Neural cell (in vitro differentiated cells): ENCODE measurements at regions not wholly inside any gene's neighbourhood (a gene's known extent, or its start where the extent isn't known, plus 50 kb on each side); places are given as distances from the start of the nearest gene placed in this dataset.

Source experiments
- H2AFZ ChIP-seq: fragments of 200-600, 300-800 bp; sonication (generic), shearing (Covaris generic); 2 replicates; pipeline ENCODE4 v1.6.0; 2014; ENCODE audit warnings: low read depth, mild to moderate bottlenecking, antibody characterized with exemption, low read length, moderate library complexity
- H3F3A ChIP-seq: fragments of 200-600 bp; shearing (Covaris generic); 2 replicates; pipeline ENCODE4 v1.6.1; 2016; ENCODE audit warnings: mild to moderate bottlenecking, moderate library complexity, mixed read lengths, antibody characterized with exemption, low read length; ENCODE audit not compliant: insufficient read depth, poor library complexity, severe bottlenecking
- H3K27ac ChIP-seq: fragments of 200-600, 300-800 bp; sonication (generic), shearing (Covaris generic); 2 replicates; pipeline ENCODE4 v1.5.1; 2014; ENCODE audit warnings: mild to moderate bottlenecking, low read length, moderate library complexity
- H3K27me3 ChIP-seq: fragments of 300-800, 200-600 bp; sonication (generic), shearing (Covaris generic); 2 replicates; pipeline ENCODE4 v1.6.0; 2014; ENCODE audit warnings: mild to moderate bottlenecking, low read depth, low read length, moderate library complexity; ENCODE audit not compliant: insufficient read depth
- H3K36me3 ChIP-seq: fragments of 300-800, 200-600 bp; sonication (generic), shearing (Covaris generic); 2 replicates; pipeline ENCODE4 v1.5.1; 2014; ENCODE audit warnings: mild to moderate bottlenecking, antibody characterized with exemption, low read length, moderate library complexity; ENCODE audit not compliant: insufficient read depth
- H3K4me2 ChIP-seq: fragments of 300-800, 200-600 bp; sonication (generic), shearing (Covaris generic); 2 replicates; pipeline ENCODE4 v1.6.0; 2014; ENCODE audit warnings: mild to moderate bottlenecking, low read length
- H3K4me3 ChIP-seq: fragments of 300-800, 200-600 bp; sonication (generic), shearing (Covaris generic); 2 replicates; pipeline ENCODE4 v1.5.1; 2014; ENCODE audit warnings: mild to moderate bottlenecking, low read length, moderate library complexity
- H3K79me2 ChIP-seq: fragments of 200-600 bp; shearing (Covaris generic); replicated peaks from 2 replicates; pipeline ENCODE4 v1.6.0; 2014; ENCODE audit warnings: mild to moderate bottlenecking, low read length, moderate library complexity; ENCODE audit not compliant: insufficient read depth
- H3K9ac ChIP-seq: fragments of 300-800, 200-600 bp; sonication (generic), shearing (Covaris generic); 2 replicates; pipeline ENCODE4 v1.6.1; 2016; ENCODE audit warnings: mild to moderate bottlenecking, low read length, mixed read lengths
- H3K9me2 ChIP-seq: fragments of 200-600 bp; shearing (Covaris generic); 2 replicates; pipeline ENCODE4 v1.6.1; 2016; ENCODE audit warnings: mild to moderate bottlenecking, low read length, mixed read lengths; ENCODE audit not compliant: insufficient read depth
- H3K9me3 ChIP-seq: fragments of 200-600, 300-800 bp; sonication (generic), shearing (Covaris generic); 2 replicates; pipeline ENCODE4 v1.6.1; 2016; ENCODE audit warnings: mild to moderate bottlenecking, mixed run types, low read length, moderate library complexity, mixed read lengths
- H4K20me1 ChIP-seq: fragments of 200-600 bp; shearing (Covaris generic); 2 replicates; pipeline ENCODE4 v1.6.1; 2016; ENCODE audit warnings: mild to moderate bottlenecking, mixed run types; ENCODE audit not compliant: insufficient read depth
- CTCF ChIP-seq: fragments of 450-650 bp; IDR thresholded peaks from 2 replicates; pipeline ENCODE4 v1.5.1; 2014; ENCODE audit warnings: antibody characterized with exemption, mild to moderate bottlenecking, moderate library complexity; ENCODE audit not compliant: poor library complexity, severe bottlenecking
- EP300 ChIP-seq: fragments of 450-650 bp; conservative IDR thresholded peaks from 2 replicates; pipeline ENCODE4 v1.6.1; 2014; ENCODE audit warnings: antibody characterized with exemption, mild to moderate bottlenecking, moderate library complexity; ENCODE audit not compliant: poor library complexity, severe bottlenecking
- EZH2 ChIP-seq: fragments of 200-600, 300-800 bp; shearing (Covaris generic), sonication (generic); IDR thresholded peaks from 2 replicates; pipeline ENCODE4 v1.6.1; 2014; ENCODE audit warnings: antibody characterized with exemption, low read length, borderline replicate concordance, mild to moderate bottlenecking; ENCODE audit not compliant: insufficient read depth, poor library complexity, severe bottlenecking
- MXI1 ChIP-seq: fragments of 450-650 bp; conservative IDR thresholded peaks from 2 replicates; pipeline ENCODE4 v1.6.1; 2014; ENCODE audit warnings: antibody characterized with exemption, mild to moderate bottlenecking; ENCODE audit not compliant: poor library complexity, severe bottlenecking
- POLR2AphosphoS5 ChIP-seq: IDR thresholded peaks from 2 replicates; pipeline ENCODE4 v1.6.1; 2012
- RAD21 ChIP-seq: fragments of 450-650 bp; conservative IDR thresholded peaks from 2 replicates; pipeline ENCODE4 v1.6.1; 2014; ENCODE audit warnings: antibody characterized with exemption, mild to moderate bottlenecking, moderate library complexity
- REST ChIP-seq: IDR thresholded peaks from 2 replicates; pipeline ENCODE4 v1.6.1; 2012; ENCODE audit warnings: borderline replicate concordance
- SMC3 ChIP-seq: fragments of 450-650 bp; conservative IDR thresholded peaks from 2 replicates; pipeline ENCODE4 v1.6.1; 2014; ENCODE audit warnings: antibody characterized with exemption, mild to moderate bottlenecking, moderate library complexity; ENCODE audit not compliant: poor library complexity
- TAF1 ChIP-seq: IDR thresholded peaks from 2 replicates; pipeline ENCODE4 v1.6.1; 2012; ENCODE audit warnings: low read depth

- no peak overlapping the region for H3K9ac ChIP-seq
- H2AFZ ChIP-seq: no peak overlapping the region
- no peaks in the 10 kb centered on the region for H4K20me1 ChIP-seq
- no peaks in the 10 kb centered on the region for H3K79me2 ChIP-seq
- no peak overlapping the region for H3K27ac ChIP-seq
- H3K4me3 ChIP-seq: no peak overlapping the region
- no peaks in the 10 kb centered on the region for H3K36me3 ChIP-seq
- H3K27me3 ChIP-seq: no peaks in the 10 kb centered on the region
- H3F3A ChIP-seq: no peaks in the 10 kb centered on the region
- no peaks in the 10 kb centered on the region for H3K9me2 ChIP-seq
- TF ChIP-seq RAD21 (no peak), MXI1 (no peak), EZH2 (no peak), POLR2AphosphoS5 (no peak), TAF1 (no peak), EP300 (no peak), CTCF (no peak), SMC3 (no peak), REST (no peak)
- H3K4me2 ChIP-seq: no peak overlapping the region
- H3K9me3 ChIP-seq: peaks cover 6% of the 10 kb centered on the region
Observed at GRCh38 chr4:159925770-159926169, 822.9 kb downstream of the RAPGEF2 start.

GRCh38 chr4:159926871-159927270, 824.0 kb downstream of the RAPGEF2 start:
- Histone ChIP-seq H3K9ac (no peak overlapping the region), H2AFZ (no peak overlapping the region), H3K27me3 (no peaks in the 10 kb centered on the region), H4K20me1 (no peaks in the 10 kb centered on the region), H3K9me3 (peaks cover 6% of the 10 kb centered on the region), H3K79me2 (no peaks in the 10 kb centered on the region), H3K4me3 (no peak overlapping the region), H3K9me2 (no peaks in the 10 kb centered on the region), H3F3A (no peaks in the 10 kb centered on the region), H3K36me3 (no peaks in the 10 kb centered on the region), H3K27ac (no peak overlapping the region), H3K4me2 (no peak overlapping the region)
- TF ChIP-seq POLR2AphosphoS5 (no peak), RAD21 (no peak), CTCF (no peak), REST (no peak), MXI1 (no peak), EP300 (no peak), TAF1 (no peak), EZH2 (no peak), SMC3 (no peak)
